ENCODE measurements at regions not wholly inside any gene's neighbourhood (a gene's known extent, or its start where the extent isn't known, plus 50 kb on each side); places are given as distances from the start of the nearest gene placed in this dataset.
A peak's percentile ranks its signal among the peaks of the same experiment; 100 is the strongest.
"Not testable (repeated sequence)": the region's sequence is repeated elsewhere in the genome, so short reads cannot be mapped to it uniquely, and the experiment has no call there.

DNA sequence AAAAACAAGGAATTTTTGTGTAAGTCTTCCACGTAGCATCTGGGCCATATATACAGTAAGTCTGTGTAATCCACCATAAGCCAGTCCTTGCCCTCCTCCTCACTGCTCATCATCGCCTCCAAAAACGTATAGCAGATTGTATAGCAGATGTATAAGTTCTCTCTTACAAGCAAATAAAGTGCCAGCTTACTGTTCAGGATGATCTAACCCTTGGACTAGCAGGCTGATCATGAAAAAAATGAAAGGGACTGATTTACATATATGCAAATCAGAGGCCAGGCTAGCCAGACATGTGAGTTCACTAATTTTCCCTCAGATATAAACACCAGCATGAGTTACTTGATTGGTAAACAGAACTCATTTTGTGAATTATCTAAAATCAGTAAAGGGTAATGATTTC lies 171.5 kb downstream of the LY86 start:
- H3K9ac ChIP-seq = no peak overlapping the region
- no peaks in the 10 kb centered on the region for H4K20me1 ChIP-seq
- H3K36me3 ChIP-seq = no peaks in the 10 kb centered on the region
- H3K4me1 ChIP-seq = peaks cover 28 to 49% (median 34%) of the 10 kb centered on the region in 10 experiments
- H3K9me3 ChIP-seq (replicated peaks in 1 of 11) = peaks cover 3 to 20% (median 14%) of the 10 kb centered on the region in 11 experiments; a peak in 15 of 22 replicates
- peak overlapping the region in 3 of 11 experiments; percentile 47 to 49 (median 47); a peak in 4 of 22 replicates for H3K4me2 ChIP-seq
- H3K27me3 ChIP-seq = no peaks in the 10 kb centered on the region
- TF ChIP-seq Cebpa-rat (IDR thresholded peaks at IDR 0.05) = no peak
- no peak overlapping the region for H3K4me3 ChIP-seq
- peak overlapping the region in 2 of 11 experiments; percentile 17 to 44; a peak in 4 of 22 replicates for H3K27ac ChIP-seq

DNA sequence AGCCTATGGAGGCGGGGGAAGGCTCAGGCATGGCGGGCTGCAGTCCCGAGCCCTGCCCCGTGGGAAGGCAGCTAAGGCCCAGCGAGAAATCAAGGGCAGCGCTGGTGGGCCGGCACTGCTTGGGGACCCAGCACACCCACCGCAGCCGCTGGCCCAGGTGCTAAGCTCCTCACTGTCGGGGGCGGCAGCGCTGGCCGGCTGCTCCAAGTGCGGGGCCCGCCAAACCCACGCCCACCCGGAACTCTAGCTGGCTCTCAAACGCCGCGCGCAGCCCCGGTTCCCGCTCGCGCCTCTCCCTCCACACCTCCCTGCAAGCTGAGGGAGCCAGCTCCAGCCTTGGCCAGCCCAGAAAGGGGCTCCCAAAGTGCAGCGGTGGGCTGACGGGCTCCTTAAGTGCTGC lies 174.0 kb downstream of the LY86 start:
- H3K4me3 ChIP-seq, H3K4me2 ChIP-seq, H3K27ac ChIP-seq, H3K9ac ChIP-seq, H3K27me3 ChIP-seq, H4K20me1 ChIP-seq, H3K36me3 ChIP-seq: not testable (repeated sequence)
- Histone ChIP-seq H3K9me3 (replicated peaks in 1 of 11) (peaks cover 3 to 23% (median 13%) of the 10 kb centered on the region in 11 experiments; a peak in 15 of 22 replicates), H3K4me1 (peaks cover 16 to 34% (median 21%) of the 10 kb centered on the region in 10 experiments)

DNA sequence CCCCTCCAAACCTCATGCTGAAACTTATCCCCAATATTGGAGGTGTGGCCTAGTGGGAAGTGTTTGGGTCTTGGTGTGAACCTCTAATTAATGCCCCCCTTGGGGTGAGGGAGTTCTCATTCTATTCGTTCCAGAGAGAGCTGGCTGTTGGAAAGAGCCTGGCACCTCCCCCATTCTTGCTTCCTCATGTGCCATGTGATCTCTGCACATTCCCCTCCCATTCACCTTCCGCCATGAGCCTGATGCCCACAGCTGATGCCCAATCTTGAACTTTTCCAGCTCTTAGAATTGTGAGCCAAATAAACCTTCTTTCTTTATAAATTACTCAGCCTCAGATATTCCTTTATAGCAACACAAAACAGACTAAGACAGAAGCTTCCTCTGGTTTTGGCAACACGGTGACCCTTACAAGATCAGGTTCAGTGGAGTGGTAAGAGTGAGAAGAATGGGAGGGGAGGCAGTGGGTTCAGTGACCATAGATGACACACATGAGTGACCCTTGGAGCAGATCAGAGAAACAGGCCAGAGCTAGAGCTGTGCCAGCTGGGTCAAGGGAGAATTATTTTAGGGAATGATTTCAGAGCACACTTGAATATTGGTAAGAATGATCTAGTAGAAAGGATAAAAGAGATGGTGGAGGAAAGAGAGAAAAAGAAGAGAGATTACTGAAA lies 176.4 kb downstream of the LY86 start:
- no peaks in the 10 kb centered on the region for H3K36me3 ChIP-seq
- H3K9me3 ChIP-seq (replicated peaks in 1 of 11) = peaks cover 3 to 23% (median 13%) of the 10 kb centered on the region in 11 experiments; a peak in 15 of 22 replicates
- no peaks in the 10 kb centered on the region for H3K27me3 ChIP-seq
- H3K9ac ChIP-seq = no peak overlapping the region
- H4K20me1 ChIP-seq = no peaks in the 10 kb centered on the region
- H3K4me3 ChIP-seq = no peak overlapping the region
- H3K4me2 ChIP-seq = peak overlapping the region; percentile 4 to 69 (median 42); a peak in 17 of 22 replicates
- peaks cover 3 to 15% (median 9%) of the 10 kb centered on the region in 10 experiments; a peak in 18 of 20 replicates for H3K4me1 ChIP-seq
- no peak overlapping the region for H3K27ac ChIP-seq
- no peak for TF ChIP-seq Cebpa-rat (IDR thresholded peaks at IDR 0.05)

DNA sequence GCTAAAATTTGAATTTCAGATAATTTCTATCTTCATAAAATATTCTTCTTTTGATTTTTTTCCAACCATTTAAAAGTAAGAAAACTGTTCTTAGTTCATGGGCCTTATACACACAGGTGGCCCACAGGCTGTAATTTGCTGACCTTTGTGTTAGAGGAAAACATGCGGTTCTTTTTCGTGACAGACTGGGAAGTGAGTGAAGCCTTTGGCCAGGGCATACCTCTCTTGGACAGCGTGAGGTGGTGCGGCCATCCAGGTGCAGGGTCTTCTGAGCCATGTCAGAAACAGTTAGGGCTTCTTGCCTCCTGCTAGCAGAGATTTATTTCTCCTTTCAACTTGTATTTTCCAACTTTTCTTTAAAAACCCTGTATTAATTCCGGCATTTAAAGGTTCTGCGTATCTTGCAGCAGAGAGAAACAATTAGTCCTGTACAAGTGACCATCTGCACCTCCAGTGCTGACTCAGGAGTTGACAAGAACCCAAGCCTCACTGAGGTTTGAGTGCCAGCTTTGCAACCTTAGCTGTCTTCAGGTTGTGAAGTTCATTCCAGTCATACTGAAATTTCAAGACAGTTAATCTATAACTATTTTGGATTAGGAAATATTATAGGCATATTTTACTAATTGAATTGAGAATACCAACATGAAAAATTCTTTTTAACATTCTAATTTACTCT lies 177.8 kb downstream of the LY86 start:
- Histone ChIP-seq H3K4me2 (no peak overlapping the region), H3K4me1 (peaks cover 0 to 15% (median 9%) of the 10 kb centered on the region in 10 experiments; a peak in 16 of 20 replicates), H3K4me3 (no peak overlapping the region), H3K27me3 (no peaks in the 10 kb centered on the region), H4K20me1 (no peaks in the 10 kb centered on the region), H3K9ac (no peak overlapping the region), H3K36me3 (no peaks in the 10 kb centered on the region), H3K27ac (no peak overlapping the region), H3K9me3 (replicated peaks in 1 of 11) (peaks cover 3 to 22% (median 13%) of the 10 kb centered on the region in 11 experiments; a peak in 15 of 22 replicates)
- TF ChIP-seq Cebpa-rat (IDR thresholded peaks at IDR 0.05) = no peak

DNA sequence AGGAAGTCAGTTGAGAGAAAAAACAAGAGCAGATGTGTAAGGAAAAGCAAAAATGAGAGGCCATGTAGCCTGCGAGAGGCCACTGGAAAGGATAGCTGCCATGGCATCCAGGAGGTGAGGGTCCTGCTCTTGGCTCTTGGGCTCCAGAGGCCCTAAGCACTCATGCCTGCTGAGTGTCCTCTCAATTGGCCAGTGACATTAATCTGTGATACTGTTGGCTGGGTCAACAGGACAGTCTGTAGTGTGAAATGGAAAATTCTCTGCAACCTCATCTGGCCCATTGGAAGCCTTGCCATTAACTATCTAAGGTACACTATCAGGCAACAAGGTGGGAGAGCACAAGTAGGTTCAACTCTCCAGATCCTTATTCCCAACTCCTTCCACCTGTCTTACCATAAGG lies 180.9 kb downstream of the LY86 start:
- no peak overlapping the region for H3K4me3 ChIP-seq
- no peak for TF ChIP-seq Cebpa-rat (IDR thresholded peaks at IDR 0.05)
- no peaks in the 10 kb centered on the region for H3K27me3 ChIP-seq
- no peak overlapping the region for H3K27ac ChIP-seq
- no peaks in the 10 kb centered on the region for H4K20me1 ChIP-seq
- peaks cover 0 to 11% (median 7%) of the 10 kb centered on the region in 10 experiments; a peak in 16 of 20 replicates for H3K4me1 ChIP-seq
- no peak overlapping the region for H3K9ac ChIP-seq
- H3K4me2 ChIP-seq = no peak overlapping the region
- peaks cover 0 to 6% (median 0%) of the 10 kb centered on the region in 11 experiments; a peak in 1 of 22 replicates for H3K9me3 ChIP-seq (replicated peaks in 1 of 11)
- no peaks in the 10 kb centered on the region for H3K36me3 ChIP-seq

DNA sequence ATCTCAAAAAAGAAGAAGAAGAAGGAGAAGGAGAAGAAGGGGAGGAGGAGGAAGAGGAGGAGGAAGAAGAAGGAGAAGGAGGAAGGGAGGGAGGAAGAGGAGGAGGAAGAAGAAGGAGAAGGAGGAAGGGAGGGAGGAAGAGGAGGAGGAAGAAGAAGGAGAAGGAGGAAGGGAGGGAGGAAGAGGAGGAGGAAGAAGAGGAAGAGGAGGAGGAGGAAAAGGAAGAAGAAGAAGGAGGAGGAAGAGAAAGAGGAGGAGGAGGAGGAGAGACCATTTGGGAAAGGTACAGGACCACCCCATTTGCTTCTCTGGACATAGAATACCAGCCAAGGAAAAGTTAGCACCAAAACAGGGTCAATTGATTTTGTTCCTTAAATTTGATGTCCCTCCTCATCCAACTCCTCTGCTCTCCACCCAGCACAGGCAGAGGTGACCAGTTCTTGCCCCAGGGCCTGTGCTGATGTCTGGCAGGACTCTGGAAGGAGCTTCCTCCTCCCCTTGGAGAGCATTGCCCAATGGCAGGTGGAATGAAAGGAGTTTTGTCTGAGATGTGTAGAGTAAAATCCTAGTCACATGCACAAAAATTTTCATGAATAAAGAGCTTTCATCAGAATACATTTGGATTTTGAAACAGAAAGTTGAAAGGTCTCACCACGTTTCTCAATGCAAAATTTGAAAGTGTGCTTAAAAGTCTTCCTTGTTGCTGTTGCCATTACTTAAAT lies 182.9 kb downstream of the LY86 start:
- Histone ChIP-seq H4K20me1 (no peaks in the 10 kb centered on the region), H3K27ac (no peak overlapping the region)
- no peak for TF ChIP-seq Cebpa-rat (IDR thresholded peaks at IDR 0.05)

DNA sequence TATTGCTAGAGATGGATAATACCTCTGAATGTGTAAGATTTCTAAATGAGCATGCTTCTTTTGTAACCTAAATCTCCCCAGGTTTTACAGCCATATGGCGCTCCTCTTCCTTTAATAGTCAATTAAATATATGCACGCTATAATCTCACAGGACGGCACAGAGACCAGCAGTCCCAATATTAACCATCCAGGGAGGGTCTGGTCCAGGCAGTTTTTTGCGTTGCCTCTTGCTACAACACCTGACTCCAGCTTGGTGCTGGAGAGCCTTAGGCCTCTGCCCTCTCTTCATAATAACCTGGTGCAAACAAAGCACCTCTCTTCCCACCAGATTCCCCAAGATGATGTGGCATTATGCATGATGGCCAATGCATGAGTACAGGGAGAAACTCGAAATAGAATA lies 183.4 kb downstream of the LY86 start:
- TF ChIP-seq Cebpa-rat (IDR thresholded peaks at IDR 0.05) = no peak
- peaks cover 0 to 14% (median 9%) of the 10 kb centered on the region in 11 experiments; a peak in 9 of 22 replicates for H3K9me3 ChIP-seq (replicated peaks in 1 of 11)
- no peaks in the 10 kb centered on the region for H3K36me3 ChIP-seq
- no peaks in the 10 kb centered on the region for H3K27me3 ChIP-seq
- H3K4me2 ChIP-seq = no peak overlapping the region
- H3K4me3 ChIP-seq = no peak overlapping the region
- H3K4me1 ChIP-seq = no peaks in the 10 kb centered on the region
- H3K9ac ChIP-seq = no peak overlapping the region
- no peaks in the 10 kb centered on the region for H4K20me1 ChIP-seq
- no peak overlapping the region for H3K27ac ChIP-seq

More for the DNA sequence above, 182.9 kb downstream of the LY86 start:
- Histone ChIP-seq H3K27me3 (no peaks in the 10 kb centered on the region), H3K4me2 (no peak overlapping the region), H3K9me3 (replicated peaks in 1 of 11) (peaks cover 0 to 9% (median 3%) of the 10 kb centered on the region in 11 experiments; a peak in 6 of 22 replicates), H3K36me3 (no peaks in the 10 kb centered on the region), H3K9ac (no peak overlapping the region), H3K4me1 (no peaks in the 10 kb centered on the region), H3K4me3 (no peak overlapping the region)

DNA sequence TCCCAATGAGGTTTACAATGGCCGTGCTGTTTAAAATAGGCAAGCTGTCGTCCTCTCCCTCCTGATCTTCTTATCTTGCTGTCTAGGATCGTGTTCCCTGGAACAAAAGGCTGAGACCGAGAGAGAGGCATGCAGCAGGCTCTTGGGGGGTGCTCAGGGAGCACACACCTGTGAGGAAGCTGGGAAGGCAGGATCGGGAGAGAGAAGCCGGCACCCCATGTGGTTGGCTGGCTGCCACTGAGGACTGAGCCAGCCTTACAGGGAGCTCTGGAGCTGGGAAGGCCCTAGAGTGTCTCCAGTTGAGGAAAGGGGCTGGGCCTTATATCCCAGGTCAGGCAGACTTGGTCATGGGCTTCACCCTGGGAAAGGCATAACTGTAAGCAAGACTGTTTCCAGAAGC lies 184.2 kb downstream of the LY86 start:
- no peak overlapping the region for H3K4me2 ChIP-seq
- H3K4me1 ChIP-seq = no peaks in the 10 kb centered on the region
- no peaks in the 10 kb centered on the region for H3K36me3 ChIP-seq
- no peak for TF ChIP-seq Cebpa-rat (IDR thresholded peaks at IDR 0.05)
- H3K27ac ChIP-seq = no peak overlapping the region
- peaks cover 0 to 16% (median 9%) of the 10 kb centered on the region in 11 experiments; a peak in 9 of 22 replicates for H3K9me3 ChIP-seq (replicated peaks in 1 of 11)
- H4K20me1 ChIP-seq = no peaks in the 10 kb centered on the region
- no peak overlapping the region for H3K9ac ChIP-seq
- H3K27me3 ChIP-seq = no peaks in the 10 kb centered on the region
- no peak overlapping the region for H3K4me3 ChIP-seq

DNA sequence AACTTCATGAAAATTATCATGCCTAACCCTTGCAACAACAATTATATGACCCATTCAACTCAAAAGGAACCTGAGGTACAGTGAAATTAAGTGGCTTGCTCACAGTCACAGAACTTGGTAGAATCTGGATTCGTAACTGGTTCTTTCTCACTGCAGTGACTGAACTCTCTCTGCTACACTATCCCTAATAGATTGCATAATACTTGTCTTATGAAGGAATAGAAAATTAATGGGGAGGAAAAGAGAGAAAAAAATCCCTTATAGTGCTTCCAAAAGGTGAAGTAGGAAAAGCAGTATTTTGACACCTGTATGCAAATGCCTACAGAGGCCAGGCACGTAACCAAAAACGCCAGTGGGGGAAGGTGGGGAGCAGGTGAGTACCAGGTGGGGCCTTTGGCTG lies 186.6 kb downstream of the LY86 start:
- Histone ChIP-seq H3K9ac (no peak overlapping the region), H3K4me1 (0 out of 20 replicates have a peak, but pooled peaks cover 0 to under 1% (median 0%) of the 10 kb centered on the region in 10 experiments), H3K4me2 (no peak overlapping the region), H3K4me3 (no peak overlapping the region), H3K36me3 (no peaks in the 10 kb centered on the region), H3K9me3 (replicated peaks in 1 of 11) (peaks cover 0 to 16% (median 9%) of the 10 kb centered on the region in 11 experiments; a peak in 9 of 22 replicates), H3K27me3 (no peaks in the 10 kb centered on the region), H3K27ac (no peak overlapping the region), H4K20me1 (no peaks in the 10 kb centered on the region)
- TF ChIP-seq Cebpa-rat (IDR thresholded peaks at IDR 0.05) = no peak; a peak in 1 of 22 replicates
